ENCODE measurements at regions not wholly inside any gene's neighbourhood (a gene's known extent, or its start where the extent isn't known, plus 50 kb on each side); places are given as distances from the start of the nearest gene placed in this dataset.

DNA sequence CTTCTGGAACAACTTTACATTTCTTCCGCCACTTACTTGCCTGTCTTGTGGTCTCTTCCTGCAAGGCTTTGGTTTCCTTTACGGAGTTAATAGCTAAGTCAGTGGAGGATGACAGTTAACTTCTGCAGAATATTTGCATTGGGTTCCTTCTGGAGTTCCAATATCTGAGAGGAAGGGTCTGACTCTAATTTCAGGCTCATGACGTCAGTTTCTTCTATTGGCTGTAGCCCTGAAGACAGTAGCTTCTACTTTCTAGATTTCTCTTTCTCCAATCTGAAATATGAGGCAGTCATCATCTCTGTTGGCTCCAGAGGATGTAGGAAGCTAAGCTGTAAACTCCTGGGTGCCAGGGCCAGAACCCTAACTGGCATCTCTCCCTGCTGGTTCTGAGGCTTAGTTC is 76.7 kb downstream of the FRMPD3 start:
- TF ChIP-seq, protein P1, sequence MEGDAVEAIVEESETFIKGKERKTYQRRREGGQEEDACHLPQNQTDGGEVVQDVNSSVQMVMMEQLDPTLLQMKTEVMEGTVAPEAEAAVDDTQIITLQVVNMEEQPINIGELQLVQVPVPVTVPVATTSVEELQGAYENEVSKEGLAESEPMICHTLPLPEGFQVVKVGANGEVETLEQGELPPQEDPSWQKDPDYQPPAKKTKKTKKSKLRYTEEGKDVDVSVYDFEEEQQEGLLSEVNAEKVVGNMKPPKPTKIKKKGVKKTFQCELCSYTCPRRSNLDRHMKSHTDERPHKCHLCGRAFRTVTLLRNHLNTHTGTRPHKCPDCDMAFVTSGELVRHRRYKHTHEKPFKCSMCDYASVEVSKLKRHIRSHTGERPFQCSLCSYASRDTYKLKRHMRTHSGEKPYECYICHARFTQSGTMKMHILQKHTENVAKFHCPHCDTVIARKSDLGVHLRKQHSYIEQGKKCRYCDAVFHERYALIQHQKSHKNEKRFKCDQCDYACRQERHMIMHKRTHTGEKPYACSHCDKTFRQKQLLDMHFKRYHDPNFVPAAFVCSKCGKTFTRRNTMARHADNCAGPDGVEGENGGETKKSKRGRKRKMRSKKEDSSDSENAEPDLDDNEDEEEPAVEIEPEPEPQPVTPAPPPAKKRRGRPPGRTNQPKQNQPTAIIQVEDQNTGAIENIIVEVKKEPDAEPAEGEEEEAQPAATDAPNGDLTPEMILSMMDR (IDR thresholded peaks at IDR 0.05; ENCODE audit: borderline replicate concordance, extremely low read depth, low read length, poor library complexity, severe bottlenecking) = no peak
- TF ChIP-seq EZH2 (IDR thresholded peaks at IDR 0.05; ENCODE audit: borderline replicate concordance, low read depth, low read length, severe bottlenecking) = no peak
